HepG2 (cell line): ENCODE measurements at regions not wholly inside any gene's neighbourhood (a gene's known extent, or its start where the extent isn't known, plus 50 kb on each side); places are given as distances from the start of the nearest gene placed in this dataset.

Experiments used
- ATAC-seq: fragments of 200-7000 bp; cut with Tn5 transposase; 3 replicates; pipeline ENCODE4 v1.9.1; 2020; ENCODE audit warnings: mild to moderate bottlenecking, moderate library complexity
- BruUV-seq: library from RNA; stranded (reverse); fragments of 400-500 nt; replicated peaks from 2 replicates; lab custom pipeline; 2021; lab: Mats Ljungman, UMichigan
- CTCF ChIA-PET: fragments of 300-600 bp; formaldehyde crosslinking; extraction: SDS; loops from one replicate; lab custom pipeline; 2021; ENCODE audit warnings: low total read pairs, inconsistent platforms, low intra/inter-chr PET ratio; lab: Yijun Ruan, JAX
- POLR2A ChIA-PET: fragments of 350-600 bp; sonication (Branson Sonifier 250); formaldehyde crosslinking; loops from one replicate; lab custom pipeline; 2020; ENCODE audit warnings: antibody characterized with exemption, inconsistent platforms; lab: Yijun Ruan, JAX
- DNase-seq: peaks from one replicate; pipeline ENCODE4 v3.0.0-alpha.2; 2015; ENCODE audit warnings: low spot score
- FAIRE-seq: peaks from 3 replicates; lab custom pipeline; 2011; peaks lifted over from hg19 to GRCh38; lab: Jason Lieb, UNC
- H2AFZ ChIP-seq: one replicate; pipeline ENCODE4 v1.6.1; 2011; ENCODE audit warnings: low read length, inconsistent platforms
- H3K27ac ChIP-seq: fragments of 300-600 bp; 3 replicates; pipeline ENCODE4 v1.8.0; 2011; ENCODE audit warnings: mixed run types, mild to moderate bottlenecking, mixed read lengths, low read length, inconsistent platforms; ENCODE audit not compliant: insufficient read depth; ENCODE audit errors: extremely low read length
- H3K27me3 ChIP-seq, 2 experiments: fragments of 200-600 bp in 1 of 2; 2 replicates in 1 of 2; 3 replicates in 1 of 2; pipeline versions ENCODE4 v1.6.0 to v1.8.0; 2011; ENCODE audit warnings: low read length in 2 of 2, mild to moderate bottlenecking in 2 of 2, moderate library complexity in 2 of 2, inconsistent platforms in 1 of 2; ENCODE audit not compliant: insufficient read depth in 2 of 2, control insufficient read depth in 1 of 2
- H3K36me3 ChIP-seq, 2 experiments: fragments of 200-600 bp in 1 of 2; replicated peaks in 1 of 2; 2 replicates in 1 of 2; 3 replicates in 1 of 2; pipeline versions ENCODE4 v1.5.1 to v1.8.0; 2011; ENCODE audit warnings: low read length in 2 of 2, inconsistent platforms in 1 of 2; ENCODE audit not compliant: insufficient read depth in 2 of 2, control insufficient read depth in 1 of 2
- H3K4me1 ChIP-seq: 2 replicates; pipeline ENCODE4 v1.5.1; 2012; ENCODE audit warnings: low read length, inconsistent platforms; ENCODE audit not compliant: insufficient read depth
- H3K4me2 ChIP-seq: 2 replicates; pipeline ENCODE4 v1.6.0; 2011; ENCODE audit warnings: low read depth, low read length, inconsistent platforms
- H3K4me3 ChIP-seq, 3 experiments: fragments of 200-600 bp in 1 of 3; sonication (generic), shearing (Covaris generic) in 1 of 3; replicated peaks in 1 of 3; 2 replicates each; pipeline ENCODE4 v1.5.1; 2011 to 2016; ENCODE audit warnings: low read length in 3 of 3, inconsistent platforms in 2 of 3, low read depth in 2 of 3, mild to moderate bottlenecking in 2 of 3, control low read depth in 1 of 3, mixed read lengths in 1 of 3; ENCODE audit not compliant: insufficient read depth in 1 of 3
- H3K79me2 ChIP-seq: one replicate; pipeline ENCODE4 v1.6.1; 2011; ENCODE audit warnings: low read length, inconsistent platforms; ENCODE audit not compliant: insufficient read depth
- H3K9ac ChIP-seq: 2 replicates; pipeline ENCODE4 v1.6.0; 2011; ENCODE audit warnings: mild to moderate bottlenecking, low read depth, low read length, inconsistent platforms; ENCODE audit not compliant: insufficient read depth
- H3K9me3 ChIP-seq: 2 replicates; pipeline ENCODE4 v1.5.1; 2012; ENCODE audit warnings: mild to moderate bottlenecking, low read length
- H4K20me1 ChIP-seq: 2 replicates; pipeline ENCODE4 v1.6.0; 2011; ENCODE audit warnings: inconsistent platforms, mild to moderate bottlenecking, low read length, moderate library complexity; ENCODE audit not compliant: insufficient read depth
- ASH2L ChIP-seq: fragments of 300-600, 200-600 bp; sonication (generic); IDR thresholded peaks from 2 replicates; pipeline ENCODE4 v1.7.0; 2017; ENCODE audit warnings: low read depth, mild to moderate bottlenecking, moderate library complexity, mixed read lengths, low read length; ENCODE audit not compliant: insufficient read length
- CHCHD3 ChIP-seq: sonication (generic); formaldehyde crosslinking; IDR thresholded peaks from 2 replicates; pipeline ENCODE4 v1.8.0; 2022; ENCODE audit warnings: mild to moderate bottlenecking, missing genetic modification reagents, moderate library complexity
- HHEX ChIP-seq: IDR thresholded peaks from 2 replicates; pipeline ENCODE4 v1.6.1; 2016; ENCODE audit warnings: control low read depth
- JARID2 ChIP-seq: sonication (generic); formaldehyde crosslinking; IDR thresholded peaks from 2 replicates; pipeline ENCODE4 v1.8.1; 2023; ENCODE audit warnings: missing genetic modification reagents, inconsistent platforms; ENCODE audit not compliant: insufficient replicate concordance
- KLF6 ChIP-seq: IDR thresholded peaks from 2 replicates; pipeline ENCODE4 v1.8.0; 2016; ENCODE audit warnings: missing biosample characterization, missing genetic modification reagents
- POGZ ChIP-seq: sonication (generic); formaldehyde crosslinking; IDR thresholded peaks from 2 replicates; pipeline ENCODE4 v1.4.0; 2020; ENCODE audit warnings: mild to moderate bottlenecking, missing genetic modification reagents
- RELA ChIP-seq: sonication (generic); formaldehyde crosslinking; IDR thresholded peaks from 2 replicates; pipeline ENCODE4 v1.4.0; 2020; ENCODE audit warnings: missing genetic modification reagents
- SAP130 ChIP-seq: IDR thresholded peaks from 2 replicates; pipeline ENCODE4 v1.6.1; 2016; ENCODE audit warnings: low read depth
- SYNCRIP ChIP-seq: fragments of 200-400 bp; formaldehyde crosslinking; IDR thresholded peaks from 2 replicates; pipeline ENCODE4 v1.6.1; 2018; ENCODE audit warnings: mild to moderate bottlenecking, low read depth, low read length; ENCODE audit not compliant: insufficient read depth
- ZBTB7A ChIP-seq: sonication (generic); formaldehyde crosslinking; IDR thresholded peaks from 2 replicates; pipeline ENCODE4 v1.8.0; 2022; ENCODE audit warnings: mild to moderate bottlenecking, missing genetic modification reagents
- ZC3H13 ChIP-seq: sonication (generic); formaldehyde crosslinking; IDR thresholded peaks from 2 replicates; pipeline ENCODE4 v1.8.1; 2023; ENCODE audit warnings: mild to moderate bottlenecking, missing genetic modification reagents, moderate library complexity
- ZNF446 ChIP-seq: sonication (generic); formaldehyde crosslinking; IDR thresholded peaks from 2 replicates; pipeline ENCODE4 v1.5.0; 2020; ENCODE audit warnings: mild to moderate bottlenecking, missing genetic modification reagents
- ZNF580 ChIP-seq: IDR thresholded peaks from 2 replicates; pipeline ENCODE4 v1.6.1; 2016; ENCODE audit warnings: low read depth, borderline replicate concordance
- WGBS: methylation state at CpG from one replicate; pipeline ENCODE4 v1.1.6; 2017; ENCODE audit warnings: low lambda C conversion rate; 5-methylcytosine and 5-hydroxymethylcytosine counted together
- in situ Hi-C: cut with HindIII; loops from 2 replicates; pipeline ENCODE4 v1.10.0; 2017; ENCODE audit warnings: low pct_unique_long_range_greater_than_20kb; ENCODE audit not compliant: extremely low pct_ligation_motif_present
- intact Hi-C: fragments of 100-400 bp; cut with micrococcal nuclease; formaldehyde crosslinking; loops from one replicate; pipeline ENCODE4 v1.10.0; 2022; ENCODE audit not compliant: unreplicated experiment
- TF ChIP-seq, protein P1 (sequence below): sonication (generic); formaldehyde crosslinking; IDR thresholded peaks from 2 replicates; pipeline ENCODE4; 2020; ENCODE audit warnings: missing genetic modification reagents, mild to moderate bottlenecking, borderline replicate concordance
- TF ChIP-seq, protein P2 (sequence below): sonication (generic); formaldehyde crosslinking; IDR thresholded peaks from 2 replicates; pipeline ENCODE4 v1.5.0; 2020; ENCODE audit warnings: missing genetic modification reagents

GRCh38 chr7:92945840-92946239 lies 109.5 kb upstream of the CDK6 start:
- POLR2A ChIA-PET = no interaction called here
- Histone ChIP-seq H3K79me2 (no peaks in the 10 kb centered on the region), H3K4me3 (no peak overlapping the region), H3K4me2 (no peak overlapping the region), H3K36me3 (no peaks in the 10 kb centered on the region), H2AFZ (no peak overlapping the region), H3K27ac (no peak overlapping the region), H3K9ac (no peak overlapping the region), H4K20me1 (no peaks in the 10 kb centered on the region), H3K27me3 (peaks cover 0 to 24% of the 10 kb centered on the region in 2 experiments; a peak in 2 of 5 replicates), H3K9me3 (no peaks in the 10 kb centered on the region), H3K4me1 (no peaks in the 10 kb centered on the region)
- intact Hi-C loops (no loop called here), in situ Hi-C loops (no loop called here)
- TF ChIP-seq HHEX (no peak), ZNF446 (CRISPR knock-in tag) (no peak), JARID2 (CRISPR knock-in tag) (no peak), SAP130 (CRISPR knock-in tag) (no peak), POGZ (no peak), SYNCRIP (no peak), RELA (no peak), CHCHD3 (CRISPR knock-in tag) (no peak), ASH2L (no peak), ZC3H13 (CRISPR knock-in tag) (no peak), ZBTB7A (no peak), KLF6 (CRISPR knock-in tag) (no peak), ZNF580 (CRISPR knock-in tag) (no peak)
- TF ChIP-seq, protein P1, sequence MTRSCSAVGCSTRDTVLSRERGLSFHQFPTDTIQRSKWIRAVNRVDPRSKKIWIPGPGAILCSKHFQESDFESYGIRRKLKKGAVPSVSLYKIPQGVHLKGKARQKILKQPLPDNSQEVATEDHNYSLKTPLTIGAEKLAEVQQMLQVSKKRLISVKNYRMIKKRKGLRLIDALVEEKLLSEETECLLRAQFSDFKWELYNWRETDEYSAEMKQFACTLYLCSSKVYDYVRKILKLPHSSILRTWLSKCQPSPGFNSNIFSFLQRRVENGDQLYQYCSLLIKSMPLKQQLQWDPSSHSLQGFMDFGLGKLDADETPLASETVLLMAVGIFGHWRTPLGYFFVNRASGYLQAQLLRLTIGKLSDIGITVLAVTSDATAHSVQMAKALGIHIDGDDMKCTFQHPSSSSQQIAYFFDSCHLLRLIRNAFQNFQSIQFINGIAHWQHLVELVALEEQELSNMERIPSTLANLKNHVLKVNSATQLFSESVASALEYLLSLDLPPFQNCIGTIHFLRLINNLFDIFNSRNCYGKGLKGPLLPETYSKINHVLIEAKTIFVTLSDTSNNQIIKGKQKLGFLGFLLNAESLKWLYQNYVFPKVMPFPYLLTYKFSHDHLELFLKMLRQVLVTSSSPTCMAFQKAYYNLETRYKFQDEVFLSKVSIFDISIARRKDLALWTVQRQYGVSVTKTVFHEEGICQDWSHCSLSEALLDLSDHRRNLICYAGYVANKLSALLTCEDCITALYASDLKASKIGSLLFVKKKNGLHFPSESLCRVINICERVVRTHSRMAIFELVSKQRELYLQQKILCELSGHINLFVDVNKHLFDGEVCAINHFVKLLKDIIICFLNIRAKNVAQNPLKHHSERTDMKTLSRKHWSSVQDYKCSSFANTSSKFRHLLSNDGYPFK (CRISPR knock-in tag) = no peak
- TF ChIP-seq, protein P2, sequence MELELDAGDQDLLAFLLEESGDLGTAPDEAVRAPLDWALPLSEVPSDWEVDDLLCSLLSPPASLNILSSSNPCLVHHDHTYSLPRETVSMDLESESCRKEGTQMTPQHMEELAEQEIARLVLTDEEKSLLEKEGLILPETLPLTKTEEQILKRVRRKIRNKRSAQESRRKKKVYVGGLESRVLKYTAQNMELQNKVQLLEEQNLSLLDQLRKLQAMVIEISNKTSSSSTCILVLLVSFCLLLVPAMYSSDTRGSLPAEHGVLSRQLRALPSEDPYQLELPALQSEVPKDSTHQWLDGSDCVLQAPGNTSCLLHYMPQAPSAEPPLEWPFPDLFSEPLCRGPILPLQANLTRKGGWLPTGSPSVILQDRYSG (CRISPR knock-in tag) = no peak
- no peak for DNase-seq
- 5% methylated on average over 4 of the region's 4 CpGs for WGBS
- FAIRE-seq = no peak
- CTCF ChIA-PET = no interaction called here
- no TSS peak for BruUV-seq
- no peak for ATAC-seq
